ENCODE measurements at regions not wholly inside any gene's neighbourhood (a gene's known extent, or its start where the extent isn't known, plus 50 kb on each side); places are given as distances from the start of the nearest gene placed in this dataset.

GRCh38 chr6:163994566-163994965 lies 580.0 kb downstream of the QKI start:
- no peak for DNase-seq (ENCODE audit: low read depth)
- TF ChIP-seq CTCF (IDR thresholded peaks at IDR 0.05; ENCODE audit: low read depth, low read length, missing control alignments) = no peak

GRCh38 chr6:163992701-163993100 lies 578.2 kb downstream of the QKI start:
- no peak for TF ChIP-seq CTCF (IDR thresholded peaks at IDR 0.05; ENCODE audit: low read depth, low read length, missing control alignments)
- no peak overlapping the region for H3K4me3 ChIP-seq (ENCODE audit: low read depth, low read length)
- no peak for DNase-seq (ENCODE audit: low read depth)

More at GRCh38 chr6:163994566-163994965, 580.0 kb downstream of the QKI start:
- H3K4me3 ChIP-seq (ENCODE audit: low read depth, low read length) = no peak overlapping the region

GRCh38 chr6:163992056-163992455 lies 577.5 kb downstream of the QKI start:
- no peak for TF ChIP-seq CTCF (IDR thresholded peaks at IDR 0.05; ENCODE audit: low read depth, low read length, missing control alignments)
- no peak overlapping the region for H3K4me3 ChIP-seq (ENCODE audit: low read depth, low read length)
- no peak for DNase-seq (ENCODE audit: low read depth)

GRCh38 chr6:163991321-163991720 lies 576.8 kb downstream of the QKI start:
- no peak overlapping the region for H3K4me3 ChIP-seq (ENCODE audit: low read depth, low read length)
- no peak for DNase-seq (ENCODE audit: low read depth)
- TF ChIP-seq CTCF (IDR thresholded peaks at IDR 0.05; ENCODE audit: low read depth, low read length, missing control alignments) = no peak

GRCh38 chr6:163986313-163986712 lies 571.8 kb downstream of the QKI start:
- no peak overlapping the region for H3K4me3 ChIP-seq (ENCODE audit: low read depth, low read length)
- DNase-seq (ENCODE audit: low read depth) = no peak
- no peak for TF ChIP-seq CTCF (IDR thresholded peaks at IDR 0.05; ENCODE audit: low read depth, low read length, missing control alignments)

GRCh38 chr6:163985710-163986109 lies 571.2 kb downstream of the QKI start:
- no peak overlapping the region for H3K4me3 ChIP-seq (ENCODE audit: low read depth, low read length)
- no peak for TF ChIP-seq CTCF (IDR thresholded peaks at IDR 0.05; ENCODE audit: low read depth, low read length, missing control alignments)
- no peak for DNase-seq (ENCODE audit: low read depth)

- no peak for TF ChIP-seq CTCF (IDR thresholded peaks at IDR 0.05; ENCODE audit: low read depth, low read length, missing control alignments)
- H3K4me3 ChIP-seq (ENCODE audit: low read depth, low read length) = no peak overlapping the region
- DNase-seq (ENCODE audit: low read depth) = no peak
Observed at GRCh38 chr6:163985040-163985439, 570.5 kb downstream of the QKI start.

Measured in GM12864 (cell line).